ENCODE measurements at regions not wholly inside any gene's neighbourhood (a gene's known extent, or its start where the extent isn't known, plus 50 kb on each side); places are given as distances from the start of the nearest gene placed in this dataset.

DNA sequence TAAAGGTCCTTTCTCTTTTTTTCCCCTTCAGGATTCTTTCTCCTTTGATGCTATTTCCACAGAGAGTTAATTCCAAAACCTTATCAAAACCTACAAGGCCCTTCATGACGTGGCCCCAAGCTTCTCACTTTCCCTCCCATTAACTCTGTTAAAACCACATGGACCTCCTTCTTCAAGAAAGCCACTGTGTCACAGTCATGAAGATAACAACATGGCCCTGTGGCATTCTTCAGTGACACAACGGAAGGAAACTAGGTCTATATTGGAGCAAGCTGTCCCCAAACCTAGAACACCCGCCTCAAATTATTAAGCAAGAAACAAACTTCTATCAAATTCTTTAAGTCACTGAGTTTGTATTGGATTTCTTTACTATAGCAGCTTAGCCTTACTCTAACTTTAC is 611.1 kb downstream of the NUF2 start:
- TF ChIP-seq POLR2A (IDR thresholded peaks at IDR 0.05; ENCODE audit: low read depth, low read length) (no peak), TAF1 (IDR thresholded peaks at IDR 0.05; ENCODE audit: borderline replicate concordance, low read depth, low read length) (no peak), POLR2AphosphoS5 (IDR thresholded peaks at IDR 0.05; ENCODE audit: low read depth, low read length) (no peak)

Measured in GM12892 (cell line).